ENCODE measurements at regions not wholly inside any gene's neighbourhood (a gene's known extent, or its start where the extent isn't known, plus 50 kb on each side); places are given as distances from the start of the nearest gene placed in this dataset.
"Not testable (repeated sequence)": the region's sequence is repeated elsewhere in the genome, so short reads cannot be mapped to it uniquely, and the experiment has no call there.

- CTCF ChIA-PET = interaction anchor here (0.6 kb wide), 1 partner anchor 498 kb away, joined by 4 read pairs; no protein-coding TSS in a partner anchor
- no peaks in the 10 kb centered on the region for H3K9me3 Mint-ChIP-seq
- no peaks in the 10 kb centered on the region for H3K4me1 Mint-ChIP-seq (ENCODE audit: low read depth)
- H3K27ac Mint-ChIP-seq = no peak overlapping the region
- intact Hi-C loops (cut with micrococcal nuclease) = no loop called here
- H3K4me3 Mint-ChIP-seq = no peak overlapping the region
- peaks cover 11% of the 10 kb centered on the region for H3K27me3 Mint-ChIP-seq (ENCODE audit: low read depth)
- H3K36me3 Mint-ChIP-seq (ENCODE audit: low read depth) = no peaks in the 10 kb centered on the region
- DNase-seq = no peak
Measured at GRCh38 chr7:4444106-4444505, 238.0 kb upstream of the FOXK1 start.

DNA sequence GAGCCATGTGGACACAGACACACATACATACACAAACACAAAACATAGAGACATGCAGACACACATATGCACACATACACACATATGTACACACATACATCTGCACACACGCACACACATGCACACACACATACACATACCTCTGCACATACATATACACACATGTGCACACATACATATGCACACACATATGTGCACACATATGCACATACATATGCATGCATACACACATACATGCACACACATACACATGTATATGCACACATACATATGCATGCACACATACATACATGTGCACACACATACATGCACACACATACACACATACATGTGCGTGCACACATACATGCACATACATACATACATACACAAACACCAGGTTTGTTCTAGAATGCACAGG is 236.3 kb upstream of the FOXK1 start:
- Mint-ChIP-seq H3K27me3 (ENCODE audit: low read depth) (peaks cover 12% of the 10 kb centered on the region), H3K4me1 (ENCODE audit: low read depth) (no peaks in the 10 kb centered on the region), H3K9me3 (no peaks in the 10 kb centered on the region), H3K27ac (no peak overlapping the region), H3K36me3 (ENCODE audit: low read depth) (no peaks in the 10 kb centered on the region), H3K4me3 (no peak overlapping the region)
- CTCF ChIA-PET = no interaction called here
- DNase-seq = no peak
- intact Hi-C loops (cut with micrococcal nuclease) = no loop called here

DNA sequence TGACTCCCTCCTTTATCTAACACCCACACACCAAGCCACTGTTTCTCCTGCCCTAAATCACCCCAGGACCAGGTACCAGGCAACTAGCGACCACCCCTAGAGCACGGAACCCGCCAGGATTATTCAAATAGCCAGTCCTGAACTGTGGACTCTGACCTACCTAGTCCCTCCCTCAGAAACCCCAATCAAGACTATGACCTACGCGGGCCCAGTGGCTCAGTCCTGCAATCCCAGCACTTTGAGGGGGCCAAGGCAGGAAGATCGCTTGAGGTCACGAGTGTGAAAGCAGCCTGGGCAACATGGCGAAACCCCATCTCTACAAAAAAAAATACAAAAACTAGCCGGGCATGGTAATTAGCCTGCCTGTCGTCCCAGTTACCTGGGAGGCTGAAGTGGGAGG is 232.8 kb upstream of the FOXK1 start:
- H3K9me3 Mint-ChIP-seq = no peaks in the 10 kb centered on the region
- intact Hi-C loops (cut with micrococcal nuclease) = no loop called here
- H3K27me3 Mint-ChIP-seq (ENCODE audit: low read depth) = peaks cover 14% of the 10 kb centered on the region
- no peak overlapping the region for H3K4me3 Mint-ChIP-seq
- no peak for DNase-seq
- CTCF ChIA-PET = no interaction called here
- no peaks in the 10 kb centered on the region for H3K4me1 Mint-ChIP-seq (ENCODE audit: low read depth)
- H3K36me3 Mint-ChIP-seq (ENCODE audit: low read depth) = no peaks in the 10 kb centered on the region
- no peak overlapping the region for H3K27ac Mint-ChIP-seq

- Mint-ChIP-seq H3K4me3 (no peak overlapping the region), H3K27ac (no peak overlapping the region), H3K9me3 (no peaks in the 10 kb centered on the region), H3K36me3 (ENCODE audit: low read depth) (no peaks in the 10 kb centered on the region), H3K4me1 (ENCODE audit: low read depth) (no peaks in the 10 kb centered on the region), H3K27me3 (ENCODE audit: low read depth) (peaks cover 5% of the 10 kb centered on the region)
- no peak for DNase-seq
- intact Hi-C loops (cut with micrococcal nuclease) = no loop called here
- CTCF ChIA-PET = no interaction called here
Measured at GRCh38 chr7:4450483-4450882, 231.6 kb upstream of the FOXK1 start.

- no peak overlapping the region for H3K4me3 Mint-ChIP-seq
- H3K4me1 Mint-ChIP-seq (ENCODE audit: low read depth) = no peaks in the 10 kb centered on the region
- no peak for DNase-seq
- H3K27ac Mint-ChIP-seq = no peak overlapping the region
- H3K27me3 Mint-ChIP-seq (ENCODE audit: low read depth) = no peaks in the 10 kb centered on the region
- CTCF ChIA-PET = no interaction called here
- H3K36me3 Mint-ChIP-seq (ENCODE audit: low read depth) = no peaks in the 10 kb centered on the region
- no peaks in the 10 kb centered on the region for H3K9me3 Mint-ChIP-seq
- intact Hi-C loops (cut with micrococcal nuclease) = no loop called here
Measured at GRCh38 chr7:4460597-4460996, 221.5 kb upstream of the FOXK1 start.

DNA sequence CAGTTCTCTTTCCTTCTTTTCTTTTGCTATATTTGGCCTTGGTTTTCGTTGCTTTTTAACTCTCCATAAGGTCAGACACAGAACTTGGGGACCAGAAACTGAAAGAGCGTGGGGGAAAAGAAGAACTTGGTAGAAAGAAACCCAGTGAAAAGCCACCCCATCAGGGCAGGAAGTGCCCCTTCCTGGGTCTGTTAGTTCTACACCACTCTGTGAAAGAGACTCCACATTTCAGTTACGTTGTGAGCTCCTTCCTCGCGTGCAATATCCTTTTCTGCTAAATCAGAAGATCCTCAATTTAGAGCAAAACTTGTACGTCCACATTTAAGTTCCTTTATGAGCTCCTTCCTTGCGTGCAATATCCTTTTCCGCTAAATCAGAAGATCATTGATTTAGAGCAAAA is 220.6 kb upstream of the FOXK1 start:
- Mint-ChIP-seq H3K36me3 (ENCODE audit: low read depth) (no peaks in the 10 kb centered on the region), H3K4me3 (no peak overlapping the region), H3K27me3 (ENCODE audit: low read depth) (peaks cover 3% of the 10 kb centered on the region), H3K9me3 (no peaks in the 10 kb centered on the region), H3K27ac (no peak overlapping the region), H3K4me1 (ENCODE audit: low read depth) (no peaks in the 10 kb centered on the region)
- intact Hi-C loops (cut with micrococcal nuclease) = no loop called here
- no peak for DNase-seq
- CTCF ChIA-PET = no interaction called here

GRCh38 chr7:4468320-4469102 is 213.6 kb upstream of the FOXK1 start:
- H3K4me3 Mint-ChIP-seq = no peak overlapping the region
- no peaks in the 10 kb centered on the region for H3K4me1 Mint-ChIP-seq (ENCODE audit: low read depth)
- peaks cover 5% of the 10 kb centered on the region for H3K9me3 Mint-ChIP-seq
- CTCF ChIA-PET = interaction anchor here (0.6 kb wide), 1 partner anchor 380 kb away, joined by 3 read pairs; no protein-coding TSS in a partner anchor
- intact Hi-C loops (cut with micrococcal nuclease) = no loop called here
- H3K36me3 Mint-ChIP-seq (ENCODE audit: low read depth) = peaks cover 1% of the 10 kb centered on the region
- no peak overlapping the region for H3K27ac Mint-ChIP-seq
- H3K27me3 Mint-ChIP-seq (ENCODE audit: low read depth) = peaks cover 6% of the 10 kb centered on the region
- no peak for DNase-seq

DNA sequence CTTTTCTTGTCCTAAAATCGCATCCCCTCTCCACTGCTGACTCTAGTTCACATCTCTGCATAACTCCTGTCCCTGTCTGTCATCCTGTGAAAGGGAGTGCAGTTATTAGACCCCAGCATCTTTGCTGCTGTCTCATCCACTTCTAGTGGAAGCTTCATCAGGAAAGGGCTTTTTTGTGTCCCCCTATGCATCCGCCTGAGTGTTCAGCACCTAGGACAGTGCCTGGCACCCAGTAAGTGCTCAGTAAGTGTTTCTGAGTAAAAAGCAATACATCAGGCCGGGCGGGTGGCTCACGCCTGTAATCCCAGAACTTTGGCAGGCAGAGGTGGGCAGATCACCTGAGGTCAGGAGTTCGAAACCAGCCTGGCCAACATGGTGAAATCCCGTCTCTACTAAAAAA is 211.8 kb upstream of the FOXK1 start:
- Mint-ChIP-seq H3K27ac (no peak overlapping the region), H3K27me3 (ENCODE audit: low read depth) (peaks cover 9% of the 10 kb centered on the region), H3K36me3 (ENCODE audit: low read depth) (peaks cover 1% of the 10 kb centered on the region), H3K4me3 (no peak overlapping the region), H3K4me1 (ENCODE audit: low read depth) (no peaks in the 10 kb centered on the region), H3K9me3 (peaks cover 5% of the 10 kb centered on the region)
- CTCF ChIA-PET = no interaction called here
- peak; percentile 7 for DNase-seq
- intact Hi-C loops (cut with micrococcal nuclease) = no loop called here

GRCh38 chr7:4472728-4473127 is 209.4 kb upstream of the FOXK1 start:
- no peak for DNase-seq
- intact Hi-C loops (cut with micrococcal nuclease) = no loop called here
- no peak overlapping the region for H3K4me3 Mint-ChIP-seq
- H3K27me3 Mint-ChIP-seq (ENCODE audit: low read depth) = peaks cover 9% of the 10 kb centered on the region
- no peaks in the 10 kb centered on the region for H3K4me1 Mint-ChIP-seq (ENCODE audit: low read depth)
- CTCF ChIA-PET = no interaction called here
- H3K9me3 Mint-ChIP-seq = peaks cover 5% of the 10 kb centered on the region
- H3K36me3 Mint-ChIP-seq (ENCODE audit: low read depth) = peaks cover 1% of the 10 kb centered on the region
- no peak overlapping the region for H3K27ac Mint-ChIP-seq

DNA sequence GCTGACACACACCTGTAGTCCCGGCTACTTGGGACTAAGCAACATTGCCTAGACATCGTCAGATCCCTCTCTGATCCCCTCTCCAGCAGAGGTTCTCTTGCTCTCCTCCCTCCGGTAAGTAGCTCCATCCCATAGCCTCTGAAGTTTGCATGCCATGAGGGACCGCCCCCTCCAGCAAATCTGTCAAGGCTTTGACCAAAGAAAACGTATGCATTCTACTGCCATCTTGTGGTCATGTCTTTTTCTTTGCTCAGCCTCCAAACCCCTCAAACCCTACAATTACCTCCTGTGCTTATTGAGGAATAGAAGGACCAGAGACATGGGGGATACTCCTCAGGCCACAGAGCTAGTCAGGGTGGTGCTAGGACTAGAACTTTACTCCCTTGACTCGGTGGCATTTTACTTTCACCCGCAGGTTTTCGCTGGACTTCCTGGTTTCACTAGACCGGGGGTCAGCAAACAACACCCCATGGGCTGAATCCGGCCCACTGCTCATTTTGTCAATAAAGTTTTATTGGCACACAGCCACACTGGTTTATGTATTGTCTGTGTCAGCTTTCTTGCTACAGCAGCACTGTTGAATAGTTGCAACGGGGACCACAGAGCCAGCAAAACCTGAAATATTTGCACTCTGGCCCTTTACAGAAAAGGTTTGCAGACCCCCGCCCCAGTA is 202.6 kb upstream of the FOXK1 start:
- CTCF ChIA-PET = no interaction called here
- Mint-ChIP-seq H3K36me3 (ENCODE audit: low read depth) (peaks cover 4% of the 10 kb centered on the region), H3K9me3 (peaks cover 18% of the 10 kb centered on the region), H3K4me1 (ENCODE audit: low read depth) (no peaks in the 10 kb centered on the region), H3K4me3 (no peak overlapping the region), H3K27me3 (ENCODE audit: low read depth) (peaks cover 14% of the 10 kb centered on the region), H3K27ac (no peak overlapping the region)
- DNase-seq = peak; percentile 36
- intact Hi-C loops (cut with micrococcal nuclease) = loop anchor here (5.0 kb wide), 1 partner anchor 1177 kb away; the partner anchor contains the start of gene SDK1

- CTCF ChIA-PET; H3K27ac Mint-ChIP-seq; DNase-seq; H3K4me3 Mint-ChIP-seq; H3K4me1 Mint-ChIP-seq (ENCODE audit: low read depth); intact Hi-C loops (cut with micrococcal nuclease); H3K36me3 Mint-ChIP-seq (ENCODE audit: low read depth): not testable (repeated sequence)
- Mint-ChIP-seq H3K27me3 (ENCODE audit: low read depth) (peaks cover 11% of the 10 kb centered on the region), H3K9me3 (peaks cover 18% of the 10 kb centered on the region)
Measured at GRCh38 chr7:4480131-4480530, 202.0 kb upstream of the FOXK1 start.

GRCh38 chr7:4483851-4484250 is 198.2 kb upstream of the FOXK1 start:
- Mint-ChIP-seq H3K36me3 (ENCODE audit: low read depth) (peaks cover 4% of the 10 kb centered on the region), H3K4me3 (no peak overlapping the region), H3K27me3 (ENCODE audit: low read depth) (peaks cover 10% of the 10 kb centered on the region), H3K9me3 (peaks cover 18% of the 10 kb centered on the region), H3K27ac (no peak overlapping the region), H3K4me1 (ENCODE audit: low read depth) (no peaks in the 10 kb centered on the region)
- CTCF ChIA-PET = no interaction called here
- no peak for DNase-seq
- intact Hi-C loops (cut with micrococcal nuclease) = no loop called here

- Mint-ChIP-seq H3K4me3 (no peak overlapping the region), H3K9me3 (peaks cover 18% of the 10 kb centered on the region), H3K4me1 (ENCODE audit: low read depth) (no peaks in the 10 kb centered on the region), H3K27me3 (ENCODE audit: low read depth) (peaks cover 12% of the 10 kb centered on the region), H3K36me3 (ENCODE audit: low read depth) (peaks cover 4% of the 10 kb centered on the region), H3K27ac (no peak overlapping the region)
- intact Hi-C loops (cut with micrococcal nuclease) = no loop called here
- no peak for DNase-seq
- CTCF ChIA-PET = no interaction called here
Measured at GRCh38 chr7:4484545-4484944, 197.6 kb upstream of the FOXK1 start.

All from activated naive CD4-positive, alpha-beta T cell treated with anti-CD3 and anti-CD28 coated beads for 36 hours (primary cell).